BE2C (cell line): ENCODE measurements at regions not wholly inside any gene's neighbourhood (a gene's known extent, or its start where the extent isn't known, plus 50 kb on each side); places are given as distances from the start of the nearest gene placed in this dataset.

ENCODE experiments used
- DNase-seq: peaks from one replicate; pipeline ENCODE4 v3.0.0-alpha.2; 2020
- H3K27me3 ChIP-seq: fragments of 250-450 bp; sonication (Bioruptor Pico); 2 replicates; pipeline ENCODE4 v1.5.1; 2020; ENCODE audit warnings: mild to moderate bottlenecking
- H3K36me3 ChIP-seq: fragments of 250-450 bp; sonication (Bioruptor Pico); 2 replicates; pipeline ENCODE4 v1.5.1; 2020; ENCODE audit warnings: mild to moderate bottlenecking
- H3K4me1 ChIP-seq: fragments of 250-450 bp; sonication (Bioruptor Pico); 2 replicates; pipeline ENCODE4 v1.5.1; 2020
- H3K4me3 ChIP-seq: 2 replicates; pipeline ENCODE4 v1.5.1; 2011; ENCODE audit warnings: low read depth, low read length
- H3K9me3 ChIP-seq: fragments of 250-450 bp; sonication (Bioruptor Pico); 2 replicates; pipeline ENCODE4 v1.5.1; 2020
- TF ChIP-seq, protein P1 (sequence below): IDR thresholded peaks from 2 replicates; pipeline ENCODE4 v1.5.1; 2012; ENCODE audit warnings: mild to moderate bottlenecking, low read depth, low read length

DNA sequence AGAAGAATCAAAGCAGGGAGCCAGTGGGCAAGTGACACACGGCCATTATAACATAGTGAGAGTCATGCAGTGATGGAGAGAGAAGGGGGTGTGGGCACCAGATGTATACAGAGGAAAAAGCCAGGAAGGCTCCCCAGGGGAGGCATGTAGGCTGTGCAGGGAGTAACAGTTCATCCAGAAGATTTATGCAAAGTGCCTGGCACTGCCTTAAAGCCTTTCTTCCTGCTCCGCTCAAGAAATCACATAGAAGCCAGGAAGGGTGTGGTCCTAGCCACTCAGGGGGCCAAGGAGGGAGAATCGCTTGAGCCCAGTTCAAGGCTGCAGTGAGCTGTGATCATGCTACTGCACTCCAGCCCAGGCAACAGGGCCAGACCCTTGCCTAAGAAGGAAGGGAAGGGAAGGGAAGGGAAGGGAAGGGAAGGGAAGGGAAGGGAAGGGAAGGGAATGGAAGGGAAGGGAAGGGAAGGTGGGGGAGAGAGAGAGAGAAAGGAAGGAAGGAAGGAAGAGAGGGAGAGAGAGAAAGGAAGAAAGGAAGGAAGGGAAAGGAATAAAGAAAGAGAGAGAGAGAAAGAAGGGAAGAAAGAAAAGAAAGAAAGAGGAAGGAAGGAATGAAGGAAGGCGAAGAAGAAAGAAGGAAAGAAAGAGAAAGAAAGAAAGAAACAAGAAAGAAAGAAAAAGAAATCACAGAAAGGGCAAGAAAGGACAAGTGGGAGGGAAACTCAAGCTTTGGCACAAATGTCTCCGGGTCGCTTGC is 89.8 kb downstream of the LHX2 start:
- TF ChIP-seq, protein P1, sequence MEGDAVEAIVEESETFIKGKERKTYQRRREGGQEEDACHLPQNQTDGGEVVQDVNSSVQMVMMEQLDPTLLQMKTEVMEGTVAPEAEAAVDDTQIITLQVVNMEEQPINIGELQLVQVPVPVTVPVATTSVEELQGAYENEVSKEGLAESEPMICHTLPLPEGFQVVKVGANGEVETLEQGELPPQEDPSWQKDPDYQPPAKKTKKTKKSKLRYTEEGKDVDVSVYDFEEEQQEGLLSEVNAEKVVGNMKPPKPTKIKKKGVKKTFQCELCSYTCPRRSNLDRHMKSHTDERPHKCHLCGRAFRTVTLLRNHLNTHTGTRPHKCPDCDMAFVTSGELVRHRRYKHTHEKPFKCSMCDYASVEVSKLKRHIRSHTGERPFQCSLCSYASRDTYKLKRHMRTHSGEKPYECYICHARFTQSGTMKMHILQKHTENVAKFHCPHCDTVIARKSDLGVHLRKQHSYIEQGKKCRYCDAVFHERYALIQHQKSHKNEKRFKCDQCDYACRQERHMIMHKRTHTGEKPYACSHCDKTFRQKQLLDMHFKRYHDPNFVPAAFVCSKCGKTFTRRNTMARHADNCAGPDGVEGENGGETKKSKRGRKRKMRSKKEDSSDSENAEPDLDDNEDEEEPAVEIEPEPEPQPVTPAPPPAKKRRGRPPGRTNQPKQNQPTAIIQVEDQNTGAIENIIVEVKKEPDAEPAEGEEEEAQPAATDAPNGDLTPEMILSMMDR: no peak
- no peak for DNase-seq
- no peaks in the 10 kb centered on the region; the same call in 1 of the 2 replicates for H3K27me3 ChIP-seq

DNA sequence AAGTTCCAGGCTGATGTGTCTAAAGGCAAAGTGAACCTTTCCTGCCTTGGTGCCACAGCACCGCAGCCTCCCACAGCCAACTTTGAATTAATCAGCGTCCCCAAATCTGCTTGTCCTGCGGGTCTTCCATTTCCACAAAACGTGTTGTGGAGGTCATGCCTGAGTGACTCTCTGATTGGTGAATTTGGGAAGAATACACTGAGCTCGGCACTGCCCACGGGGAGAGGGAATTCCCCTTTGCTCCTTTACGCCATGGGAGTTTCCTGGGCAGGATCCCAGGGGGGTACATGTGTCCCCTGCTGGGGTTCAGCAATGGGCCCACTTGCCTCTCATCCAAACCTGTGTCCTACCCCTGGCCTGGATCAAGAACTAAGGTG is 90.4 kb downstream of the LHX2 start:
- no peak for DNase-seq
- no peaks in the 10 kb centered on the region for H3K4me1 ChIP-seq
- H3K9me3 ChIP-seq: no peaks in the 10 kb centered on the region
- no peaks in the 10 kb centered on the region for H3K36me3 ChIP-seq
- no peaks in the 10 kb centered on the region; the same call in 1 of the 2 replicates for H3K27me3 ChIP-seq
- H3K4me3 ChIP-seq: no peak overlapping the region
- TF ChIP-seq, protein P1: no peak

More for the DNA sequence above, 89.8 kb downstream of the LHX2 start:
- Histone ChIP-seq H3K36me3 (no peaks in the 10 kb centered on the region), H3K4me1 (no peaks in the 10 kb centered on the region), H3K4me3 (no peak overlapping the region), H3K9me3 (no peaks in the 10 kb centered on the region)

DNA sequence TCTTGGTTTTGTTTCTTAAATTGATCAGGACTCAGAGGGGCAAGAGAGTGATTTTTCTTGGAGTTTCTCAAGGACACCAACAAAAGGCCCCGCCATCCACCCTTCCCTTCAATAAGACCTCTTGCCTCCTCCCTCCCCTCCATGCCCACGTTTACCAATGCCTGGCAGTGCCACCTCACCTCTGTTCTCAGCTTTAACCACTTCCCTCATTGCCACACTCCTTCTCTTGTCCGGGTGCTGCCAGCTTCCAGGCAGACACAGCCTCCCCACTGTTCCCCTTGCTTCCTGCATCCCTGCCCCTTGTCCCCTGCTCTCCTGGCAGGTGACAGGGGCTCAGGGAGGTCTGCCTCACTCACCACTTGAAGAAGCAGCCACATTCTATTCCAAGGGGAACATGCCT is 90.8 kb downstream of the LHX2 start:
- Histone ChIP-seq H3K4me1 (no peaks in the 10 kb centered on the region), H3K36me3 (no peaks in the 10 kb centered on the region), H3K4me3 (no peak overlapping the region), H3K27me3 (no peaks in the 10 kb centered on the region; the same call in 1 of the 2 replicates), H3K9me3 (no peaks in the 10 kb centered on the region)
- no peak for DNase-seq
- TF ChIP-seq, protein P1: no peak

DNA sequence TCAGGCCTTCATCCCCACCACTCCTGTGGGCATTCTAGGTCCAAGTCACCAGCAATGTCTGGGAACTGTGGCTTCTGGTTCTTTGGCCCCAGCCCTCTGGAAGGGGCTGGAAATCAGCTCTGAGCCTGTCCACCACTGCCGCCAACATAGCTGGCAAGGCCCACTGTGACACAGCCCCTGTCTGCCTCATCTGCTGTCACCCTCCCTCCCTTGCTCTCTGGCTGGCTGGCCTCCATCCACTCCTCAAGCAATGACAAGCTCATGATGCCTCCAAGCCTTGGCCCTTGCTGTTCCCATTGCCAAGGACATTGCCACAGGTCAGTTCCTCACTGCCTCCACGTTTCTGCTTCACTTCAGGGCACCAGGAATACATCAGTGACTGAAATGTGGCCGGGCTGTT is 93.7 kb downstream of the LHX2 start:
- Histone ChIP-seq H3K9me3 (no peaks in the 10 kb centered on the region), H3K27me3 (no peaks in the 10 kb centered on the region), H3K4me1 (no peaks in the 10 kb centered on the region), H3K36me3 (no peaks in the 10 kb centered on the region), H3K4me3 (no peak overlapping the region)
- TF ChIP-seq, protein P1: no peak
- DNase-seq: no peak

DNA sequence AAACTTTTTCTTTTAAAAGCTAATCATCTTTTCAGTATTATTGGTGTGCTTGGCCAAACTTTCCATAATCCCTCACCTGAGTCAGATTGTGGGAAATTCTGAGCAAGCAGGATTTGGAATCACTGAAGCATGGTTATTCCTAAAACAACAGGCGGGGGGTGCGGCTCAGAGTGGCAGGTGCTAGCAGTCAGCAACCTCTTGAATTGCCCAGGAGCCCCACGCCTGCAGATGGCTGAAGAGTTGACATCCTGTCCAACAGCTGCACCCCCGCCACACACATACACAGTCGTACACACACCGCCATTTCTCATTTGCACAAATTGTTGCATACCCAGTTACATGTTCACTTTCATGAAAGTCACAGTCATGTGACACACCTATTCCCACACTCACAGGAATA is 96.6 kb downstream of the LHX2 start:
- H3K36me3 ChIP-seq: no peaks in the 10 kb centered on the region
- no peak for DNase-seq
- H3K27me3 ChIP-seq: no peaks in the 10 kb centered on the region
- no peaks in the 10 kb centered on the region for H3K4me1 ChIP-seq
- H3K9me3 ChIP-seq: no peaks in the 10 kb centered on the region
- H3K4me3 ChIP-seq: no peak overlapping the region
- TF ChIP-seq, protein P1: no peak

DNA sequence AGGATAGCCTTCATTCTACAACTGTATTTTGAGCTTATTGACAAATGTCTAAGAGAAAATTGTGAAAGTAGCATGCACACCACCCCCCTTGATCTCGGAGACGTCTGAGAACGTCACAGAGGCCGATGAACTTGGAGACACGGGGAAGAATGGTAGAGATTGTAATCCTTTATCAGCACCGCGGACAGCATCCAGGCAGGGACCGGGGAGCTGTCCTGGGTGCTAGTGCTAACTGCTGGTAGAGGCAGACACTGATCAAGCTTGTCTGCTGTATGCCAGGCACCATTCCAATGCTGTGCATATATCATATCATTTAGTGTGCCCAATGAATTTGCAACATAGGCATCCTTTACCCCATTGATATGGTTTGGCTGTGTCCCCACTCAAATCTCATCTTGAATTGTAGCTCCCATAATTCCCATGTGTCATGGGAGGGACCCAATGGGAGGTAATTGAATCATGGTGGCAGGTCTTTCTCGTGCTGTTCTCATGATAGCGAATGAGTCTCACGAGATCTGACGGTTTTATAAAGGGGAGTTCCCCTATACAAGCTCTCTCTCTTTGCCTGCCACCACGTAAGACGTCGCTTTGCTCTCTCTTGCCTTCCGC is 98.8 kb downstream of the LHX2 start:
- H3K4me3 ChIP-seq: no peak overlapping the region
- TF ChIP-seq, protein P1: no peak
- H3K4me1 ChIP-seq: no peaks in the 10 kb centered on the region
- H3K27me3 ChIP-seq: no peaks in the 10 kb centered on the region
- DNase-seq: no peak
- no peaks in the 10 kb centered on the region for H3K36me3 ChIP-seq
- H3K9me3 ChIP-seq: no peaks in the 10 kb centered on the region
